SK-N-MC (cell line): ENCODE measurements at regions not wholly inside any gene's neighbourhood (a gene's known extent, or its start where the extent isn't known, plus 50 kb on each side); places are given as distances from the start of the nearest gene placed in this dataset.

Experiments used
- EZH2 ChIP-seq: fragments of 200-600 bp; sonication (generic); IDR thresholded peaks from one replicate; pipeline ENCODE4 v1.6.1; 2017; ENCODE audit warnings: antibody characterized with exemption
- FOXP2 ChIP-seq: optimal IDR thresholded peaks from 2 replicates; pipeline ENCODE3; 2011; ENCODE audit warnings: mild to moderate bottlenecking, moderate library complexity; ENCODE audit not compliant: insufficient read depth; ENCODE audit errors: extremely low read length, control extremely low read depth
- POLR2AphosphoS5 ChIP-seq: IDR thresholded peaks from 2 replicates; pipeline ENCODE4 v1.6.1; 2012; ENCODE audit warnings: mild to moderate bottlenecking, low read depth, low read length, borderline replicate concordance

DNA sequence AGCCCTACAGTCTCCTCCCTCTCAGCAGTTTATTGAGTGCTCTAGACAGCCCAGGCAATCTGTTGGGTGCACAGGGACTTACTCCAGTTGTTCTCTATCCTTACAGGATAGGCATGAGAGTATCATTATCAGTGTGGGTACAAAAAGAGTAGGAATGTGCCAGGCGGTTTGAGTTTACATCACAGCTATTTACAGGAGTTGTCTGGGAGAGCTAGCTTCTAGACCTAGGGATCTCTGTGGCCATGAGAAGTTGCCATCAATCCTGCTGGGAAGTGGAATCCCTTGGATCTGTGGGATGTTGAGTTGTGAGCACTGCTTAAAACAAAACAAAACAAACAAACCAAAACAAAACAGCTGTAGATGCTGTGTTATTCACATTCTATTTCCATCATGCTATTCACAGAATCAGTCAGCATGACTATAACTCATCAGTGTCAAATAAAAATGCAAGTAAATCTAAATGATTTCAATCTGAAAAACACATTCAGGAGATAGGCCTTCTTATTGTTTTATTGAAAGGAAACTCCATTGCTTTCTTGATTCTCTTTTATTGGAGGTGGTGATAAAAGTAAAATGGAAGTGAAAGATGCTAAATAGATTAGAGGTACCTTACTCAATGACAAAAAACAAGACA, 552.4 kb upstream of the ZNF608 start:
- no peak for TF ChIP-seq EZH2
- TF ChIP-seq POLR2AphosphoS5: no peak
- TF ChIP-seq FOXP2: no peak
